ENCODE measurements at regions not wholly inside any gene's neighbourhood (a gene's known extent, or its start where the extent isn't known, plus 50 kb on each side); places are given as distances from the start of the nearest gene placed in this dataset.

DNA sequence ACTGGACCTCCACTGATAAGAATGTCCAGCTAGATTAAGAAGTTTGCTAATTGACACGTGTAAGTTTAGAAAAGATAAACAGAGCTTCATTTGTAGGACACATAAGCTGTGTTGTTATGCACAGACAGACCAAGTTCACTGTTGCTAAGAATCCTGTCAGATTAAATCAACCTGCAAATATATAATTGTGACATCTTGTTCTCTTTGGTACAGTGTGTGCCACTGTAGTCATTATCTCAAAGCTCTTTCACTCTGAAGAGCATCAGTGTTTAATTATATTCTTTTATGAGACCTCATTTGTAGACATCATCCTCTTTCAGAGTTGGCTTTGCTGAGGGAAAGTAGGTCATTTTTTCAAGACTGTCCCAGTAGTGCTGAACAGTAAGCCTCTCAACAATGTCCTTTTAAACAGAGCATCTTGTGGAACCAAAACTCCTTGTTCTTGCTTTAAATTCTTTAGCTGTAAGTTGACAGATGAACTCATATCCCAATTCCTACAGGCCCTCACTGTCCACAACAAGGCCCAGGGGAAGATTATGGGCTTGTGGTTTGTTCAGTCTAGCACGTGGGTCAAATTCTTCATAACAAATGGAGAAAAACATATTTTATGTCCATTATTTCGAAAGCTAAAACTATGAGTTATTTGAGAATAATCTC lies 252.4 kb downstream of the HDGFL1 start:
- DNase-seq = no peak

DNA sequence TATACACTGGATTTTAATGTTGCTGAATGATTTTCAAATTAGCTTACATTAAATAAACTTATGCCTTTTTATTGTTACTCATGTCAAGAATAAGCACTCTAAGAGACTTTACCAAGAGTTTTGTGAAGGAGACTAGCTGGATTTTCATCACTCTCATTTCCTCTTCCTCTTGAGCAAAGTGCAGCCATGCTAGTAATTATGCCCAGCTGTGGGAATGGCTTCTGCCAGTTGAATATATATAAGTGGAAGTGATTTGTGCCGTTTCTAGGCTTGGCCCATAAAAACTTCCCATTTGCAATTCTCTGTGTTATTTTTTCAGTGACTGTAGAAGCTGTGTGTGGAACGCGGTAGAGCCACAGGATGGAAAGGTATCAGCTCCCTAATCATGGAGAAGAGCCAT lies 255.8 kb downstream of the HDGFL1 start:
- DNase-seq = no peak

DNA sequence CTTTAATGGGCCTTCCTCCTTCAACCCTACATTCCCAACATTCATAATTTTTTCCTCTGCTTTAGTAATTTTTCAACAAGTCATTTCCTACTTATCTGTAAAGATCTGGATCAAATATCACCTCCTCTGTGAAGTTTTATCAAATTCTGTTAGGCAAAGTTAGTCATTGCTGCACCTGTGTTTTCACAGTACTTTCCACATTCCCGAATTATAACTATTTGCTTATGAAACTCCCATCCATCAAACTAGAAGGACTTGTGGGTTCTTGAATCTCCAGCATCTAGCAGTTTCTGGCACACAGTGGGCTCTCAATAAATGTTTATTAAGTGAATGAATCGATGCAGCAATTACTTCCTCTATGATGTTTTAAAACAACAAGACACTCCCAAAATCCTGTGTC lies 257.6 kb downstream of the HDGFL1 start:
- DNase-seq = no peak

DNA sequence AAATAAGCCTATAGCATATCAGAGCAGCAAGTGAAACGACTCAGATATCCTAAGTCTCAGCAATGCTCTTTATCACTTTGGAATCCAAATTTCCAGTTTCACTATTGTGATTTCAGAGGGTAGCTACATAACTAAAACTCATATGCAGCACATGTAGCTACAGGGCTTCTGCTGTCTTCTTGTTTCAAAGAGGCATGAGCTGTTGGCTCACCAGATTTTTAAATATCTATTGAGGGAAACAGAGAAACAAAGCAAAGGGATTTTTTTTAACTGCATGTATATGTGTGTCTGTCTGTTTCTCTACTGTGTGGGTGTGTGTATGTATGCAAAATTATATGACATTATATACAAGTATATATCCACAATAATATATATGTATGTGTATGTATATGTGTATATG lies 258.4 kb downstream of the HDGFL1 start:
- DNase-seq = no peak

GRCh38 chr6:22828179-22829062 lies 259.1 kb downstream of the HDGFL1 start:
- no peak for DNase-seq

- no peak for DNase-seq
Measured at GRCh38 chr6:22829070-22829469, 259.7 kb downstream of the HDGFL1 start.

GRCh38 chr6:22830463-22830862 lies 261.1 kb downstream of the HDGFL1 start:
- no peak for DNase-seq

DNA sequence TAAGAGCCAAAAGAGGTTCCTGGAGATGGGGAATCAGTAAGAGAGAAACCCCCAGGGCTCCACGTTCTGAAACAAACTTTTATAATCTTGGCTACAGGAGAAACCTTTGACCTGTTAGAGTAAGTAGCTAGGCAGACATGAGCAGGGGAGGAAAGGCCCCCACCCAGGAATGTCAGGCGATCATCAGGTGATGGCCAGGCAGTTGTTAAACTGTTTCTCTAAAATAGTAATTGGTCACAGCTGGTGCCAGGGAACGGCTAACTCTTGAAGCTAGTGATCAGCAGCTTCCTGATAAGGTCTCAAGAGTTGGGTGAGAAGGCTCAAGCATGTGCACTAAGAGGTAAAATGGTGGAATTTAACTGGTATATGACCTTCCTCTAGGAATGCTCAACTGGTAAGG lies 263.8 kb downstream of the HDGFL1 start:
- DNase-seq = no peak

- no peak for DNase-seq
Measured at GRCh38 chr6:22838345-22838744, 269.0 kb downstream of the HDGFL1 start.

DNA sequence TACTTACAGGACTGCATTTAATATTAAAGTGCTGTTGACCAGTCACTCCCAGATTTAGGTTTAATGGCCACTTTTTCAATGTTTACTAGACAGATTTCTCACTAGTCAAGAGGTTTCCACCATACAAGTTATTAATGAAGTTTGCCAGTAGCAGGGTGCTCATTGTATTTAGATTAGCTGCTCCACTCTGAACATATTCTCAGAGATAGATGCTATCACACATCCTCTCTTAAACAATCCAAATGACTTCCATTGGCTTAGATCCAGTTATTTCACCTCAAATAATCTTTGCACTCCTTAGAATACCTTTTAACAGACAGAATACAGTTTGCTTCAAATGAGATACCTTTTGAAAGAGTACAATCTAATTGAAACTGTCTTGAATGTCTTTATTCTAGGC lies 276.1 kb downstream of the HDGFL1 start:
- DNase-seq = no peak

- DNase-seq = no peak
Measured at GRCh38 chr6:22848121-22848520, 278.8 kb downstream of the HDGFL1 start.

DNA sequence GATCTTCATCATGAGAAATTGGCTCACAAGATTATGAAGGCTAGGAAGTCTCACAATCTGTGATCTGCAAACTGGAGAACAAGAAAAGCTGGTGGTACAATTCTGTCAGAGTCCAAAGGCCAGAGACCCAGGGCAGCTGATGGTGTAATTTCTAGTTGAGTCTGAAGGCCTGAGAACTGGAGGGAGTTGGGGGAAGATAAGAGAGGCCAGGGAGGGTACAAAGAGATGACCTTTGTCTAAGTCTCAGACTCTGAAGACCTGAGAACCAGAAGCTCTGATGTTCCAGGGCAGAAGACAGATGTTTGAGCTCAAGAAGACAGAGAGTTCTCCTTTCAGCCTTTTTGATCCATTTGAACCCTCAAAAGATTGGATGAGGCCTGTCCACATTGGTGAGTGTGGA lies 280.6 kb downstream of the HDGFL1 start:
- DNase-seq = no peak

DNA sequence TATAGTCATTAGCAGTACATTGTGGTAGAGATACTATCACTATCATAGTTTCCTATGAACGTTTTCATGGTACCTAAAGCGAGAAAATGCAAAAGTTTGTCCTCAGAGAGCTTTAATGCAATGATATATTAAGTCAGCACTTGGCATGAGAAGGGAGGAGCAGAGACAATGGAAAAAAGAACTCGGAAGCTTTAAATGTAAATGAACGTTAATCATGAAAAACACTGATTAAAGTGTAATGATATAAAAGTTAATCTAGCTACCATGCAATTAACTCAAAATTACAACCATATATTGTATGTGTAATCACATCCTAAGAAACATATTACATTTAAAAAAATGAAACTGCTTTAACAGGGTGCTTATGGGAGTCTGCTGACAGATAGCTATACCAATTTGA lies 282.7 kb downstream of the HDGFL1 start:
- no peak for DNase-seq

- no peak for DNase-seq
Measured at GRCh38 chr6:22873513-22874136, 304.3 kb downstream of the HDGFL1 start.

DNA sequence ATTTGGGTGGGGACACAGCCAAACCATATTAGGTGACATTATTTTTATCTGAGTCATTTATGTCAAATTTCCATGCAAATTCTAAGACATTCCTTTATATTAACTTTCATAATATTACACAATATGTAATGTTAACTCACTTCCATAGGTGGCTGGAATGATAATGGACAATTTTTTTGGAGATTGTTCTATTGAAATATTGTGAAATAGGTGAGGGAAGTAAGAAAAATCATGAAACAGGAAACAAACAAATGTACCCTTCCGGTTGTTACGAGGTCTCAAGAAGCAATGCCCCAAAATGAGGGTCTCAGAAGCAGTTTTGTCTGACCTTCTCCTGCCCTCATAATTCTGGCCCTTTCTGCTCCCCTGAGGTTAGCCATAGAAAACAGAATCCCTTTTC lies 306.5 kb downstream of the HDGFL1 start:
- no peak for DNase-seq

DNA sequence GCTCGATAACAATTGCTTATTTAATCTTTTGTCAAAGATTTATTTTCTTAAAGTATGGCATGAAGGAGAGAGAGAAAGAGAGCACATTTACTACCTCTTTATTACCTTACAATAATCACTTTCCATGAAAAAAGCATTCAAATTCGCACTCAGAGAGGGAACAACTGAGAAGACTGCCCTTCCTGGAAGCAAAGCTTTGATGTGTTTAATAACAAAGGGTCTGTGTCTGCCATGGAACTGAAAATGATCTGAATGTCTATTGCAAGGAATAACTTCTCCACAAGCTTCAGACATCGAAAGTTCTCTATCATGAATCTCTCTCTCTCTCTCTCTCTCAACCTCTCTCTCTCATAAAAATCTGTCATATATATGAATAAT lies 308.9 kb downstream of the HDGFL1 start:
- no peak for DNase-seq

DNA sequence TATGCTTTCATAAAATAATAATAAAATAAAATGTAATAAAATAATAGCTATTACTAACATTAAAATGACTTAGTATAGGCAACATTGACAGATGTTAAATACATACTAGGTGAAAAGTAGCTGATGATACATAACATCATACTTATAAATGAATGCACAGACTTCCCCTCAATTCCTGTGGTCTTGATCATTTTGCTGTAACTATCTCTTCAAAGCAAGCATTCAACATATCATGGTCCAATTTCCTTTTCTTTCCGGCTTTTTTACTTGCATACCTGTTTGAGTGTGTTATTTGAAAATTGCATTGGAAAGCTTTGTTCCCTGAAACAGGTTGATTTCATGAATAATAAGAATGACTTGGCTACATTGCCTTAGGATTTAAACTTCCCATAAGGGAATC lies 309.3 kb downstream of the HDGFL1 start:
- no peak for DNase-seq

GRCh38 chr6:22880686-22881433 lies 311.5 kb downstream of the HDGFL1 start:
- no peak for DNase-seq

DNA sequence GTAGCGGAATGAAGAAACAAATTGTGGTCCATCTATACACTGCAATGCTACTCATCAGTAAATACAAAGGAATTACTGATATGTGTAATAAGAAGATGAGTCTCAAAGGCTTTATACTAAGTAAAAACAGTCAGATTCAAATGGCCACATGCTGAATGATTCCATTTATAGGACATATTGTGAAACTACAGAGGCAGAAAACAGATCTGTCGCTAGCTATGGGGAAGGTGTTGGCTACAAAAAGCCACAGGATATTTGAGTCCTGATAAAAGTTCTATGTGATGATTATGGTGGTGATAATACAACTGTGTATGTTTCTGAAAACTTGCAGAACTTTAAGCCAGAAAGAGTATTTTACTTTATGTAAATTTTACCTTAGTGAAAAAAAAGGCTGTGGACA lies 313.2 kb downstream of the HDGFL1 start:
- DNase-seq = no peak

GRCh38 chr6:22883061-22883717 lies 313.8 kb downstream of the HDGFL1 start:
- no peak for DNase-seq

DNA sequence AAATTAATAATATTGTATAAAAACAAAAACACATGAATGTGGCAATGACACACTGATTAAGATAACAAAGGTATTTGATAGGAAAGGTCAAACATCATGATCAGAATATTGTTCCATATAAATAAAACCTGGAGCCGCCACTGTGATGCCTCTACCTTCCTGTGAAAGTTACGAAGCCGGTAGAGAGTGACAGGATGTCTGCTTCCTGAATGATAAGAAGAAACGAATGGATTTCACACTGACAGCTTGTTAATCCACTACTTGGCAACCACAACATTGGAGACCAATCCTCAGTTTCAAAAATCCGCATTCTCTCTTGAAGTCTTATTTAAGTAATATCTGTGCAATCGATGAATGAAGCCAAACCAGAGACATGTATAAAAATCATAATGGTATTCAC lies 315.1 kb downstream of the HDGFL1 start:
- DNase-seq = no peak

DNA sequence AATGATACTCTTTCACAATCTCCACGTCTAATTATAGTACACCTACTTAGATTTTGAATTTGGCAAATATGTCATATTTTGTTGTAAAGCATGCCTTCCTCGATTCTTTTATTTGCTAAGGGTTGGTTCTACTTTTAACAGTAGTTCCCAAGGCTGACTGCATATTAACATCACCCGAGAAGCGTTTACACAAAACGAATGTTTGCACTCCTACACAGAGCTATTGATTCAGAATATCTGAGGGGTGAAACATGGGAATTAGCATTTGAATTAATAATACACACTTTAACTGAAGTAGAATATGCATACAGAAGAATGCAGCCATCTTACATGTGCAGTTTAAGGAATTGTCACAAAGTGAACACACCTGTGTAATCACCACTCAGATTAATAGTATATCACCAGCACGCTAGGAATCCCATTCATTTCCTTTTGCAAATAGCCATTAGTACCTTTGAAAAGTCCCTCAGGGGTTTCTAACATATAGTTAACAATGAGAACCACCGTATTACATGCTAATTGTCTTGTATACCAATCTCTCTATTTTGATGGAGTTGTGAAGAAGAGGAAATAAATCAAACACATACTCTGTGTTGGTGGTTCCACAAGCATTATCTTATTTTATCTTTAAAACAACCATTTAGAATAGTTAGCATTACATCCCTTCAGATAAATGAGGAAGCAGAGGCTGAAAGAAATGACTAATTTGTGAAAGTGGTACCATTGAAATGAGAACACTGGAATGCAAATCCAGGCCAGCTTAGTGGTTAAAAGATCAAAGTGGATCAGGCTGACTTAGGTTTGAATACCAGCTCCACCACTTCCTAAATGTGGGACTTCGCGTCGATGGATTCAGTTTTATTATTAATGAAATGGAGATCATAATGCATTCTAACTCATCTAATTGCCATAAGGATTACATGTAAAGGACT lies 317.6 kb downstream of the HDGFL1 start:
- no peak for DNase-seq

Data from activated CD4-positive, alpha-beta T cell treated with anti-CD3 and anti-CD28 coated beads, Interleukin-2, amount 50 U/mL, for 1 hour (primary cell).